PC-9 (cell line): ENCODE measurements at regions not wholly inside any gene's neighbourhood (a gene's known extent, or its start where the extent isn't known, plus 50 kb on each side); places are given as distances from the start of the nearest gene placed in this dataset.

ENCODE experiments used
- EZH2 ChIP-seq: fragments of 200-600 bp; sonication (generic); IDR thresholded peaks from 2 replicates; pipeline ENCODE4 v1.8.0; 2017; ENCODE audit warnings: antibody characterized with exemption, low read depth
- TF ChIP-seq, protein P1 (sequence below): fragments of 200-600 bp; sonication (generic); conservative IDR thresholded peaks from 2 replicates; pipeline ENCODE4 v1.6.1; 2017; ENCODE audit warnings: mixed run types, antibody characterized with exemption, mild to moderate bottlenecking, moderate library complexity

DNA sequence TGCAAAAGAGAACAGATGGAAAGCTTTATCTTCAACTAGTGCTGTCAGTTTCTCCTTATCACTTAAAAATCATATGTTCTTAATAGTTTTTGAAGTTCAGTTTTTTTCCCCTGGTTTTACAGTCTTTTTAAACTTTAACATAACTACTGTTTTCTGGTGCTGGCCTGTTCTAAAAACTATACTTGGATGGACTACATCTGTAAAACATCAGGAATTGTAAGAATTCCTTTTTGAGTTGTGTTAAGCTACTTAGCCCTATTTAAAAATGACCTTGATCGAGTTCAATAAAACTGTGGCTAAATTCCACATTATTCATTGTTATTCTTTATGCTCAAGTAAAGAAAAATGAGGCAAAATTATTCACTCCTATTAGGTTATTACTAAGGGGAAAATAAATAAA, 397.7 kb downstream of the NUP35 start:
- TF ChIP-seq, protein P1, sequence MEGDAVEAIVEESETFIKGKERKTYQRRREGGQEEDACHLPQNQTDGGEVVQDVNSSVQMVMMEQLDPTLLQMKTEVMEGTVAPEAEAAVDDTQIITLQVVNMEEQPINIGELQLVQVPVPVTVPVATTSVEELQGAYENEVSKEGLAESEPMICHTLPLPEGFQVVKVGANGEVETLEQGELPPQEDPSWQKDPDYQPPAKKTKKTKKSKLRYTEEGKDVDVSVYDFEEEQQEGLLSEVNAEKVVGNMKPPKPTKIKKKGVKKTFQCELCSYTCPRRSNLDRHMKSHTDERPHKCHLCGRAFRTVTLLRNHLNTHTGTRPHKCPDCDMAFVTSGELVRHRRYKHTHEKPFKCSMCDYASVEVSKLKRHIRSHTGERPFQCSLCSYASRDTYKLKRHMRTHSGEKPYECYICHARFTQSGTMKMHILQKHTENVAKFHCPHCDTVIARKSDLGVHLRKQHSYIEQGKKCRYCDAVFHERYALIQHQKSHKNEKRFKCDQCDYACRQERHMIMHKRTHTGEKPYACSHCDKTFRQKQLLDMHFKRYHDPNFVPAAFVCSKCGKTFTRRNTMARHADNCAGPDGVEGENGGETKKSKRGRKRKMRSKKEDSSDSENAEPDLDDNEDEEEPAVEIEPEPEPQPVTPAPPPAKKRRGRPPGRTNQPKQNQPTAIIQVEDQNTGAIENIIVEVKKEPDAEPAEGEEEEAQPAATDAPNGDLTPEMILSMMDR = no peak
- no peak for TF ChIP-seq EZH2
